OCI-LY1 (cell line): ENCODE measurements at regions not wholly inside any gene's neighbourhood (a gene's known extent, or its start where the extent isn't known, plus 50 kb on each side); places are given as distances from the start of the nearest gene placed in this dataset.

ENCODE experiments used
- EZH2 ChIP-seq: fragments of 200-600 bp; sonication (generic), shearing (Covaris generic); IDR thresholded peaks from 2 replicates; pipeline ENCODE4 v1.8.0; 2017; ENCODE audit warnings: borderline replicate concordance, mixed run types, mild to moderate bottlenecking, antibody characterized with exemption, low read length, moderate library complexity, mixed read lengths
- TF ChIP-seq, protein P1 (sequence below): fragments of 200-600 bp; sonication (generic), shearing (Covaris generic); IDR thresholded peaks from 2 replicates; pipeline ENCODE4 v1.5.1; 2017; ENCODE audit warnings: mild to moderate bottlenecking, antibody characterized with exemption, low read length, moderate library complexity, mixed read lengths

DNA sequence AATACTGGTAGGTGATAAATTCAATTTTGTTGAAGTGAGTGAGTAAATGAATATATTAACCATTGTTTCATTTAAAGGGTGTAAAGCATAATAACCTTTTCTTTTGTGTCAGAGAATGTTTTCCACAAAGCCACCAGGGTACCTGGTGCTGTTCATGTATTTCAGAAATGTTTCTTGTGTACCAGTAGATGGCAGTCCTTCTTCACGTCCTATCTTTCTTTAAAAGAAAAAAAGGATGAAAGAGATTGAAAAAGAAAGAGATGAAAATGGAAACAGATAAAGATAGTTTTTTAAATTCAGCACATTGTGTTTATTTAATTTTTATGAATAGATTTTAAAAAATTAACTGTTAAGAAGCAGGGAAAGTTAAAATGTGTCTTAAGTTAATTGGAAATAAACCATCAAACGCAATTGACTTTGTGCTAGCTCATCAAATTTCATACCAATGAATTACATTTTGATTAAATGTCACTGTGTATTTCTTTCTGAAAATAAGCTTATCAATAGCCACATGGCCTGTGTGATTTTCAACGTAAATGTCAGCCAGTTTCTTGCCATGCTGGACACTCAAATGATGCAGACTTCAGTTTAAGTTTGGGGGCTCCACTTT lies 65.5 kb upstream of the CHORDC1 start:
- TF ChIP-seq, protein P1, sequence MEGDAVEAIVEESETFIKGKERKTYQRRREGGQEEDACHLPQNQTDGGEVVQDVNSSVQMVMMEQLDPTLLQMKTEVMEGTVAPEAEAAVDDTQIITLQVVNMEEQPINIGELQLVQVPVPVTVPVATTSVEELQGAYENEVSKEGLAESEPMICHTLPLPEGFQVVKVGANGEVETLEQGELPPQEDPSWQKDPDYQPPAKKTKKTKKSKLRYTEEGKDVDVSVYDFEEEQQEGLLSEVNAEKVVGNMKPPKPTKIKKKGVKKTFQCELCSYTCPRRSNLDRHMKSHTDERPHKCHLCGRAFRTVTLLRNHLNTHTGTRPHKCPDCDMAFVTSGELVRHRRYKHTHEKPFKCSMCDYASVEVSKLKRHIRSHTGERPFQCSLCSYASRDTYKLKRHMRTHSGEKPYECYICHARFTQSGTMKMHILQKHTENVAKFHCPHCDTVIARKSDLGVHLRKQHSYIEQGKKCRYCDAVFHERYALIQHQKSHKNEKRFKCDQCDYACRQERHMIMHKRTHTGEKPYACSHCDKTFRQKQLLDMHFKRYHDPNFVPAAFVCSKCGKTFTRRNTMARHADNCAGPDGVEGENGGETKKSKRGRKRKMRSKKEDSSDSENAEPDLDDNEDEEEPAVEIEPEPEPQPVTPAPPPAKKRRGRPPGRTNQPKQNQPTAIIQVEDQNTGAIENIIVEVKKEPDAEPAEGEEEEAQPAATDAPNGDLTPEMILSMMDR: peak; percentile 66
- no peak for TF ChIP-seq EZH2
